ENCODE measurements at regions not wholly inside any gene's neighbourhood (a gene's known extent, or its start where the extent isn't known, plus 50 kb on each side); places are given as distances from the start of the nearest gene placed in this dataset.

DNA sequence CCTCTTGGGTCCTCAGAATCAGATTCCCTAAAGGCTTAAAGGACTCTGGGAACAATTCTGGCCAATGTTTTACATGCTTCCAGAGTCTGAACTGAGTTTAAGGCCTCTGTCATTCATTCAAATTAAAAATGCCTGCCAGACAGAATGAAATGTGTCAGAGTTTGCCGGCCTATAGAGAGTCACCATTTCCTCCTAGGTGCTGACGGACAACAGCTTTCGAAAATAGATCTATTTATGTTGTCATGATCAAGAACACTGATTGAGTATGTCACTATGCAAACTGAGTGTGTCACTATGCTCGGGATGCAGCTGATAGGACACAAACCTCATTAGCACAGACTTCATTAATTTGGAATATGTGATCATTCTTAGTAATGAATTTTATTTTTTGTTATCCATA, 151.4 kb upstream of the TMCC3 start:
- no peak for DNase-seq
- WGBS (ENCODE audit: insufficient coverage, low lambda C conversion rate): no CpG with 5 or more reads among the region's 4 CpGs
- no peak overlapping the region for H3K27ac ChIP-seq (ENCODE audit: low read length)
- H3K9me3 ChIP-seq (ENCODE audit: control insufficient read depth, low read depth, low read length): no peaks in the 10 kb centered on the region
- H3K4me1 ChIP-seq (ENCODE audit: control insufficient read depth, insufficient read depth, low read length): peaks cover 3% of the 10 kb centered on the region
- no peaks in the 10 kb centered on the region for H3K36me3 ChIP-seq (ENCODE audit: control insufficient read depth, insufficient read depth, low read length)
- H3K4me3 ChIP-seq (ENCODE audit: low read length): no peak overlapping the region
- H3K27me3 ChIP-seq (ENCODE audit: control insufficient read depth, insufficient read depth, low read length): no peaks in the 10 kb centered on the region

DNA sequence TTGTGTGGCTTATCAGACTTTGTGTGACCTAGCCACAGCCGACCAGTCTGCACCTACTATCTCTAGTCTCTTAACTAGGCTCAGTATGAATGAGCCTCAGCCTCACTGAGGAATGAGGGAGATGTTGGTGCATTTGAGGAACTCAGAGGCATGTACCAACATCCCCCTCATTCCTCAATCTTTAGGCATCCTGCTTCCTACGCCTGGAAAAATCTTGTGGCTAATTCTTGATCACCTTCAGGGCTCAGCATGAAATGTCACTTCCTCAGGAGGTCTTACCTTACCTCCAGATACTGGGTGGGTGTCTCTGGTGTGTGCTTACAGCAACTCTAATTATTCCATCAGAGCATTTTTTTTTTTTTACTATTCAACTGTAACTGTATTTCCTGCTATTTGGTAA, 148.8 kb upstream of the TMCC3 start:
- Histone ChIP-seq H3K27me3 (ENCODE audit: control insufficient read depth, insufficient read depth, low read length) (no peaks in the 10 kb centered on the region), H3K9me3 (ENCODE audit: control insufficient read depth, low read depth, low read length) (no peaks in the 10 kb centered on the region), H3K4me3 (ENCODE audit: low read length) (no peak overlapping the region), H3K36me3 (ENCODE audit: control insufficient read depth, insufficient read depth, low read length) (no peaks in the 10 kb centered on the region), H3K4me1 (ENCODE audit: control insufficient read depth, insufficient read depth, low read length) (no peaks in the 10 kb centered on the region), H3K27ac (ENCODE audit: low read length) (no peak overlapping the region)
- DNase-seq: no peak
- WGBS (ENCODE audit: insufficient coverage, low lambda C conversion rate): 100% methylated on average over 1 of the region's 2 CpGs

- H3K4me3 ChIP-seq (ENCODE audit: low read length): no peak overlapping the region
- H3K36me3 ChIP-seq (ENCODE audit: control insufficient read depth, insufficient read depth, low read length): no peaks in the 10 kb centered on the region
- no peak overlapping the region for H3K27ac ChIP-seq (ENCODE audit: low read length)
- no peaks in the 10 kb centered on the region for H3K4me1 ChIP-seq (ENCODE audit: control insufficient read depth, insufficient read depth, low read length)
- WGBS (ENCODE audit: insufficient coverage, low lambda C conversion rate): no CpG with 5 or more reads among the region's 1 CpG
- no peaks in the 10 kb centered on the region for H3K27me3 ChIP-seq (ENCODE audit: control insufficient read depth, insufficient read depth, low read length)
- H3K9me3 ChIP-seq (ENCODE audit: control insufficient read depth, low read depth, low read length): no peaks in the 10 kb centered on the region
- no peak for DNase-seq
These were observed 147.8 kb upstream of the TMCC3 start for GRCh38 chr12:94798113-94798512.

DNA sequence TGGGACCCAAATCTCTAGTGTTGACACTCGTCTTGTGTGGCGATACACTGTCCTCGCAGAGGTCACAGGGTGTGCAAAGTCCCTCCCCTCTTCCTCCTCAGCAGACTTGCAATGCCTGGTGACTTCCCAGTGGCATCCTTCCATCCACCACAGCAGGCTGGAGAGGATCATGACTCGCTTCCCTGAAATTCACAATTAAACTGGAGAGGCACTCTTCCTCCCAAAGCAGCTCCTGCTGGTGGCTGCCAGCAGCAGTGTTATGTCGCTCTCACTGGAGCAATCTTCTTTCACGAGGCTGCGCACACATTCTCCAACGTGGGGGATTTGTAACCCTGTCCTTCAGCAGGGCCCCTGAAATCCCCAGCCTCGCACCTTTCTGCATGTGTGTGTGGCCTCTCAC, 145.2 kb upstream of the TMCC3 start:
- Histone ChIP-seq H3K27ac (ENCODE audit: low read length) (no peak overlapping the region), H3K4me3 (ENCODE audit: low read length) (no peak overlapping the region), H3K9me3 (ENCODE audit: control insufficient read depth, low read depth, low read length) (no peaks in the 10 kb centered on the region), H3K27me3 (ENCODE audit: control insufficient read depth, insufficient read depth, low read length) (no peaks in the 10 kb centered on the region), H3K36me3 (ENCODE audit: control insufficient read depth, insufficient read depth, low read length) (no peaks in the 10 kb centered on the region), H3K4me1 (ENCODE audit: control insufficient read depth, insufficient read depth, low read length) (peaks cover 9% of the 10 kb centered on the region)
- no peak for DNase-seq
- no CpG with 5 or more reads among the region's 9 CpGs for WGBS (ENCODE audit: insufficient coverage, low lambda C conversion rate)

DNA sequence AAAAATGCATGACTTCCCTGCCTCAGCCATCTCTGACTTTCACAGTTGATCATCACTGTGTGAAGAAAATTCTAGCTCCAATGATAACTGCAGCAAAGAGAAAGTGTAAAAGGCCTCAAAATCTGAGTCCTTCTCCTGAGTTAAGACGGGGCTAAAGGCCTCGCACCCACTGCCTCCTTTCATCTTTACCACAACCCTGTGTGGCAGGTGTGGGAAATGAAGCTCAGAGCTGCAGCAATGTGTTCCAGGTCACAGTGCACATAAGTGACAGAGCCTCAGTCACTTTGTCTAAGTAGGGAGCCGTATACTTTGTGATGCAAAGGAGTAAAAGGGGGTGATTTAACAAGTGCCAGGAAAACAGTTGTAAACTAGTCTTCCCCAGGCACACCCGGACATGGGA, 144.7 kb upstream of the TMCC3 start:
- no CpG with 5 or more reads among the region's 4 CpGs for WGBS (ENCODE audit: insufficient coverage, low lambda C conversion rate)
- no peaks in the 10 kb centered on the region for H3K36me3 ChIP-seq (ENCODE audit: control insufficient read depth, insufficient read depth, low read length)
- peaks cover 9% of the 10 kb centered on the region for H3K4me1 ChIP-seq (ENCODE audit: control insufficient read depth, insufficient read depth, low read length)
- H3K4me3 ChIP-seq (ENCODE audit: low read length): no peak overlapping the region
- no peak for DNase-seq
- H3K27ac ChIP-seq (ENCODE audit: low read length): no peak overlapping the region
- H3K9me3 ChIP-seq (ENCODE audit: control insufficient read depth, low read depth, low read length): no peaks in the 10 kb centered on the region
- no peaks in the 10 kb centered on the region for H3K27me3 ChIP-seq (ENCODE audit: control insufficient read depth, insufficient read depth, low read length)

DNA sequence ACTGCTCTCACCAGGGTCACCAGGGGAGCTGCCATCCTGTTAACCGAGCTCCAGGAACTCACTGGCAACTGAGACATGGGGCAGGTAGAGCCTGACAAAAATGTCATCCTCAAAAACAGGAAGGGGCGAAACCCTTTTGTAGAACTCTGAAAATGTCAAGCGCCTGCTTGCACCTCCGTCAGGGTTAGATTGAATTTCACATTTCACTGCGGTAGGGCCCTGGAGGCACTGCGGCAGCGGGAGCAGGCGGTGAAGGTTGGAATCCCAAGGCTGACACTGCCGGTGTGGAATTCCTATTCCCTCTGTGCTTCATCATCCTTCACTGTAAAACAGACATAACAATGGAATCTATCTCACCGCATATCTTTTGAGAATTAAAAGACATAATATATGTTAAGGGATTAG, 142.8 kb upstream of the TMCC3 start:
- 86% methylated on average over 1 of the region's 10 CpGs for WGBS (ENCODE audit: insufficient coverage, low lambda C conversion rate)

GRCh38 chr12:94792693-94793092, 142.3 kb upstream of the TMCC3 start:
- no peak overlapping the region for H3K4me3 ChIP-seq (ENCODE audit: low read length)
- peaks cover 9% of the 10 kb centered on the region for H3K4me1 ChIP-seq (ENCODE audit: control insufficient read depth, insufficient read depth, low read length)
- no peaks in the 10 kb centered on the region for H3K36me3 ChIP-seq (ENCODE audit: control insufficient read depth, insufficient read depth, low read length)
- no peak overlapping the region for H3K27ac ChIP-seq (ENCODE audit: low read length)
- no peaks in the 10 kb centered on the region for H3K27me3 ChIP-seq (ENCODE audit: control insufficient read depth, insufficient read depth, low read length)
- DNase-seq: peak; percentile 54 to 65
- WGBS (ENCODE audit: insufficient coverage, low lambda C conversion rate): 14% methylated on average over 1 of the region's 6 CpGs
- no peaks in the 10 kb centered on the region for H3K9me3 ChIP-seq (ENCODE audit: control insufficient read depth, low read depth, low read length)

More for the DNA sequence above, 142.8 kb upstream of the TMCC3 start:
- Histone ChIP-seq H3K27me3 (ENCODE audit: control insufficient read depth, insufficient read depth, low read length) (no peaks in the 10 kb centered on the region), H3K4me3 (ENCODE audit: low read length) (no peak overlapping the region), H3K9me3 (ENCODE audit: control insufficient read depth, low read depth, low read length) (no peaks in the 10 kb centered on the region), H3K4me1 (ENCODE audit: control insufficient read depth, insufficient read depth, low read length) (peaks cover 9% of the 10 kb centered on the region), H3K27ac (ENCODE audit: low read length) (no peak overlapping the region), H3K36me3 (ENCODE audit: control insufficient read depth, insufficient read depth, low read length) (no peaks in the 10 kb centered on the region)
- DNase-seq: no peak

GRCh38 chr12:94791933-94792332, 141.6 kb upstream of the TMCC3 start:
- no peaks in the 10 kb centered on the region for H3K36me3 ChIP-seq (ENCODE audit: control insufficient read depth, insufficient read depth, low read length)
- no peak overlapping the region for H3K4me3 ChIP-seq (ENCODE audit: low read length)
- H3K9me3 ChIP-seq (ENCODE audit: control insufficient read depth, low read depth, low read length): no peaks in the 10 kb centered on the region
- H3K4me1 ChIP-seq (ENCODE audit: control insufficient read depth, insufficient read depth, low read length): peaks cover 9% of the 10 kb centered on the region
- no peaks in the 10 kb centered on the region for H3K27me3 ChIP-seq (ENCODE audit: control insufficient read depth, insufficient read depth, low read length)
- no peak overlapping the region for H3K27ac ChIP-seq (ENCODE audit: low read length)
- WGBS (ENCODE audit: insufficient coverage, low lambda C conversion rate): 100% methylated on average over 7 of the region's 16 CpGs
- no peak for DNase-seq

GRCh38 chr12:94790825-94791224, 140.5 kb upstream of the TMCC3 start:
- H3K36me3 ChIP-seq (ENCODE audit: control insufficient read depth, insufficient read depth, low read length): no peaks in the 10 kb centered on the region
- H3K4me3 ChIP-seq (ENCODE audit: low read length): no peak overlapping the region
- H3K27me3 ChIP-seq (ENCODE audit: control insufficient read depth, insufficient read depth, low read length): no peaks in the 10 kb centered on the region
- no peak overlapping the region for H3K27ac ChIP-seq (ENCODE audit: low read length)
- no CpG with 5 or more reads among the region's 3 CpGs for WGBS (ENCODE audit: insufficient coverage, low lambda C conversion rate)
- no peaks in the 10 kb centered on the region for H3K9me3 ChIP-seq (ENCODE audit: control insufficient read depth, low read depth, low read length)
- DNase-seq: no peak
- H3K4me1 ChIP-seq (ENCODE audit: control insufficient read depth, insufficient read depth, low read length): peaks cover 12% of the 10 kb centered on the region

DNA sequence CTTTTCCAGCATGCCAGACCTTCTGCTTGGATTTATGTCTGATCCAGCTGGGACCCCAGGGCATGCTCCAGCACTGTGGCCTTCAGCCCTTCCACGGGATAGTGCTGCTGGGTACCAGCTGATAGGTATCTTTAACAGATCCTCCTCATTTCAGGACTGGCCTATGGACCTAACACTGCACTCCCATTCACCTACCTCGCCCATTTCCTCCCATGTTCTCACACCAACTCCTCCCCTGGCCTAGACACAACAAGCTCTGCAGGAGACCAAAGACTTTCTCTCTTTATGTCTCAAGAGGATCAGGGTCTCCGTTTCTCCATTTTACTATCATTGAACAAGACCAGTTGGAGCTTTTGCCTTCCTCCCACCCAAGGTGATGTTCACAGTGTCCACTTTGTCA, 140.0 kb upstream of the TMCC3 start:
- peaks cover 12% of the 10 kb centered on the region for H3K4me1 ChIP-seq (ENCODE audit: control insufficient read depth, insufficient read depth, low read length)
- H3K27me3 ChIP-seq (ENCODE audit: control insufficient read depth, insufficient read depth, low read length): no peaks in the 10 kb centered on the region
- no peaks in the 10 kb centered on the region for H3K9me3 ChIP-seq (ENCODE audit: control insufficient read depth, low read depth, low read length)
- no peak overlapping the region for H3K27ac ChIP-seq (ENCODE audit: low read length)
- DNase-seq: no peak
- no peak overlapping the region for H3K4me3 ChIP-seq (ENCODE audit: low read length)
- WGBS (ENCODE audit: insufficient coverage, low lambda C conversion rate): 75% methylated on average over 1 of the region's 3 CpGs
- H3K36me3 ChIP-seq (ENCODE audit: control insufficient read depth, insufficient read depth, low read length): no peaks in the 10 kb centered on the region

DNA sequence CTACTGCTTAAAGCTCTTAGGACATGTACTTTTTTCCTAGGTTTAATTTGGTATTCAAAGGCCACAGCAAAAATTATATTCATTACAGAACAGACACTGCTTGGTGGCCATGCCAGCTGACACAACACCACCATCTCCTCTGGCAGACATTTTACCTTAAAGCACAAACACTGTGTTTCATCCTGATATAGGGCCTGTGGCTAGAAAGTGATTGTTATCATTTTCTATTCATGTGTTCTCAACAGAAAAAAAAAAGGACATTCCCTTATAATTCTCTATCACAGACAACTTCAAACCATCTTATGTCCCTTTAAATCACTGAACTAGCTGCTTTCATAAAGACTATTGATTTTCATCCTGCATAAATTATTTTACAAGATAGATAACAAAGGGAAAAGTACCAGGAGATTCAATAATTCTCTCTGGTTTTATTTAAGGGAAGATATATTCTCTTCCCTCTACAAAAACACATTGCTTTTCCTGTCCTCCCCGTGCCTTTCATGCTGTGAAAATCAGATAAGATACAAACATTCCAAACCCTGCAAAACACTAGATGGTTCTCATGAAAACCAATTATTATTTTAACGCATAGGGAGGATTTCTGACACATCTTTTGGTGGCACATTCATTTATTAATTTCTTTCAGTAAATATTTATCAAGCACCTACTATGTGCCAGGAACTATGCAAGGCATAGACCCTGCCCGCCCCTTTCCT, 139.3 kb upstream of the TMCC3 start:
- H3K27ac ChIP-seq (ENCODE audit: low read length): no peak overlapping the region
- no peaks in the 10 kb centered on the region for H3K9me3 ChIP-seq (ENCODE audit: control insufficient read depth, low read depth, low read length)
- no peak for DNase-seq
- WGBS (ENCODE audit: insufficient coverage, low lambda C conversion rate): no CpG with 5 or more reads among the region's 3 CpGs
- no peak overlapping the region for H3K4me3 ChIP-seq (ENCODE audit: low read length)
- H3K36me3 ChIP-seq (ENCODE audit: control insufficient read depth, insufficient read depth, low read length): no peaks in the 10 kb centered on the region
- H3K27me3 ChIP-seq (ENCODE audit: control insufficient read depth, insufficient read depth, low read length): no peaks in the 10 kb centered on the region
- peaks cover 12% of the 10 kb centered on the region for H3K4me1 ChIP-seq (ENCODE audit: control insufficient read depth, insufficient read depth, low read length)

Data from large intestine (tissue), 3 donors.